ENCODE measurements at regions not wholly inside any gene's neighbourhood (a gene's known extent, or its start where the extent isn't known, plus 50 kb on each side); places are given as distances from the start of the nearest gene placed in this dataset.

DNA sequence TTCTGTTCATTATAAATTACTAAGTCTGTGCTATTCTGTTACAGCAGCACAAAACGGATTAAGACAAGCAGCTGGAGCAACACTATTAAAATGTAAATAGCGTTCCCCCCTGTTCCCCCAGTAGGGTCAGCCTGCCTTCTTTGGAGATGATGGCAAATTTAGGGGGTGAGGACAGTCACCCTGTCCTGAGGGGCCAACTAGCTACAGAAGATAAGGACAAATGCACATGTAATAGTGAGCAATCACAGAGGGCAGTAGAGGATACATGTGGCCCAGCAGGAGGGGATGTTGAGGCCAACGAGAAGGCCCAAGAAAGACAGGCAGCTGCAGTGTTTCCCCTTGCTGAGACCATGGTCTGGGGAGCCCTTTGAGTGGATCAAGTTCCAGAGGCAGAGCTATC, 266.7 kb upstream of the CDYL start:
- TF ChIP-seq, protein P1, sequence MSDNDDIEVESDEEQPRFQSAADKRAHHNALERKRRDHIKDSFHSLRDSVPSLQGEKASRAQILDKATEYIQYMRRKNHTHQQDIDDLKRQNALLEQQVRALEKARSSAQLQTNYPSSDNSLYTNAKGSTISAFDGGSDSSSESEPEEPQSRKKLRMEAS (IDR thresholded peaks at IDR 0.05) = no peak
- TF ChIP-seq NFIC (IDR thresholded peaks at IDR 0.05) = no peak
- TF ChIP-seq YY1 (IDR thresholded peaks at IDR 0.05; ENCODE audit: low read depth) = no peak
- TF ChIP-seq ZBTB7A (IDR thresholded peaks at IDR 0.05; ENCODE audit: low read depth) = no peak
- TF ChIP-seq TEAD4 (IDR thresholded peaks at IDR 0.05) = no peak
- TF ChIP-seq TAF1 (IDR thresholded peaks at IDR 0.05; ENCODE audit: low read depth) = no peak
- no peak for TF ChIP-seq RAD21 (IDR thresholded peaks at IDR 0.05; ENCODE audit: low read depth)
- no peak for TF ChIP-seq CREB1 (IDR thresholded peaks at IDR 0.05; ENCODE audit: low read depth)
- no peak for TF ChIP-seq EP300 (IDR thresholded peaks at IDR 0.05; ENCODE audit: borderline replicate concordance)

DNA sequence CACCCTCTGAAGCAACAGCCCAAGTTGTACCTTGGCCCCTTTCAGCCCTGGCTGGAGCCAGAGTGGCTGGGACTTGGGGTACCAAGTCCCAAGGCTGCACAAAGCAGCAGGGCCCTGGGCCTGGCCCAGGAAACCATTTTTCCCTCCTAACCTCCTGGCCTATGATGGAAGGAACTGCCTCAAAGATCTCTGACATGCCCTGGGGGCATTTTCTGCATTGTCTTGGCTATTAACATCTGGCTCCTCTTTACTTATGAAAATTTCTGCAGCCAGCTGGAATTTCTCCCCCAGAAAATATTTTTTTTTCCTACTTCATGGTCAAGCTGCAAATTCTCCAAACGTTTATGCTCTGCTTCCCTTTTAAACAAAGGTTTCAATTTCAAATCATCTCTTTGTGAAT, 269.4 kb upstream of the CDYL start:
- TF ChIP-seq RAD21 (IDR thresholded peaks at IDR 0.05; ENCODE audit: low read depth) = no peak
- TF ChIP-seq, protein P1 (IDR thresholded peaks at IDR 0.05) = no peak
- TF ChIP-seq ZBTB7A (IDR thresholded peaks at IDR 0.05; ENCODE audit: low read depth) = no peak
- no peak for TF ChIP-seq CEBPB (IDR thresholded peaks at IDR 0.05)
- no peak for TF ChIP-seq TEAD4 (IDR thresholded peaks at IDR 0.05)
- TF ChIP-seq, protein P2, sequence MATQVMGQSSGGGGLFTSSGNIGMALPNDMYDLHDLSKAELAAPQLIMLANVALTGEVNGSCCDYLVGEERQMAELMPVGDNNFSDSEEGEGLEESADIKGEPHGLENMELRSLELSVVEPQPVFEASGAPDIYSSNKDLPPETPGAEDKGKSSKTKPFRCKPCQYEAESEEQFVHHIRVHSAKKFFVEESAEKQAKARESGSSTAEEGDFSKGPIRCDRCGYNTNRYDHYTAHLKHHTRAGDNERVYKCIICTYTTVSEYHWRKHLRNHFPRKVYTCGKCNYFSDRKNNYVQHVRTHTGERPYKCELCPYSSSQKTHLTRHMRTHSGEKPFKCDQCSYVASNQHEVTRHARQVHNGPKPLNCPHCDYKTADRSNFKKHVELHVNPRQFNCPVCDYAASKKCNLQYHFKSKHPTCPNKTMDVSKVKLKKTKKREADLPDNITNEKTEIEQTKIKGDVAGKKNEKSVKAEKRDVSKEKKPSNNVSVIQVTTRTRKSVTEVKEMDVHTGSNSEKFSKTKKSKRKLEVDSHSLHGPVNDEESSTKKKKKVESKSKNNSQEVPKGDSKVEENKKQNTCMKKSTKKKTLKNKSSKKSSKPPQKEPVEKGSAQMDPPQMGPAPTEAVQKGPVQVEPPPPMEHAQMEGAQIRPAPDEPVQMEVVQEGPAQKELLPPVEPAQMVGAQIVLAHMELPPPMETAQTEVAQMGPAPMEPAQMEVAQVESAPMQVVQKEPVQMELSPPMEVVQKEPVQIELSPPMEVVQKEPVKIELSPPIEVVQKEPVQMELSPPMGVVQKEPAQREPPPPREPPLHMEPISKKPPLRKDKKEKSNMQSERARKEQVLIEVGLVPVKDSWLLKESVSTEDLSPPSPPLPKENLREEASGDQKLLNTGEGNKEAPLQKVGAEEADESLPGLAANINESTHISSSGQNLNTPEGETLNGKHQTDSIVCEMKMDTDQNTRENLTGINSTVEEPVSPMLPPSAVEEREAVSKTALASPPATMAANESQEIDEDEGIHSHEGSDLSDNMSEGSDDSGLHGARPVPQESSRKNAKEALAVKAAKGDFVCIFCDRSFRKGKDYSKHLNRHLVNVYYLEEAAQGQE (IDR thresholded peaks at IDR 0.05; ENCODE audit: low read depth) = no peak
- no peak for TF ChIP-seq YY1 (IDR thresholded peaks at IDR 0.05; ENCODE audit: low read depth)
- no peak for TF ChIP-seq CREB1 (IDR thresholded peaks at IDR 0.05; ENCODE audit: low read depth)
- no peak for TF ChIP-seq TCF12 (IDR thresholded peaks at IDR 0.05; ENCODE audit: low read depth)
- TF ChIP-seq EGR1 (IDR thresholded peaks at IDR 0.05) = no peak
- TF ChIP-seq, protein P3, sequence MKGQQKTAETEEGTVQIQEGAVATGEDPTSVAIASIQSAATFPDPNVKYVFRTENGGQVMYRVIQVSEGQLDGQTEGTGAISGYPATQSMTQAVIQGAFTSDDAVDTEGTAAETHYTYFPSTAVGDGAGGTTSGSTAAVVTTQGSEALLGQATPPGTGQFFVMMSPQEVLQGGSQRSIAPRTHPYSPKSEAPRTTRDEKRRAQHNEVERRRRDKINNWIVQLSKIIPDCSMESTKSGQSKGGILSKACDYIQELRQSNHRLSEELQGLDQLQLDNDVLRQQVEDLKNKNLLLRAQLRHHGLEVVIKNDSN (IDR thresholded peaks at IDR 0.05) = no peak
- TF ChIP-seq FOXM1 (IDR thresholded peaks at IDR 0.05; ENCODE audit: borderline replicate concordance, low read depth) = no peak

DNA sequence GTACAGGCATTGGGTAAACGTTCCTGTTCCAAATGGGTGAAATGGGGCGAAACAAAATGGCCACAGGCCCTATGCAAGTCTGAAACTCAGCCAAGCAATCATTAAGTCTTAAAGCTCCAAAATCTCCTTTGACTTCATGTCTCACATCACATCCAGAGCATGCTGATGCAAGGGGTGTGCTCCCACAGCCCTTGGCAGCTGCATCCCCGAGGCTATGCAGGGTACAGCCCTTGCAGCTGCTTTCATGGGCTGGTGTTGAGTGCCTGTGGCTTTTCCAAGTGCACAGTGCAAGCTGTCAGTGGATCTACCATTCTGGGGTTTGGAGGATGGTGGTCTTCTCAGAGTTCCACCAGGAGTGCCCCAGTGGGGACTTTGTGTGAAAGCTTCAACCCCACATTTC, 270.0 kb upstream of the CDYL start:
- TF ChIP-seq TCF12 (IDR thresholded peaks at IDR 0.05; ENCODE audit: low read depth) (no peak), NFIC (IDR thresholded peaks at IDR 0.05) (no peak), TEAD4 (IDR thresholded peaks at IDR 0.05) (no peak), CREB1 (IDR thresholded peaks at IDR 0.05; ENCODE audit: low read depth) (no peak), TAF1 (IDR thresholded peaks at IDR 0.05; ENCODE audit: low read depth) (no peak), EP300 (IDR thresholded peaks at IDR 0.05; ENCODE audit: borderline replicate concordance) (no peak), FOXM1 (IDR thresholded peaks at IDR 0.05; ENCODE audit: borderline replicate concordance, low read depth) (no peak), ZBTB7A (IDR thresholded peaks at IDR 0.05; ENCODE audit: low read depth) (no peak), EGR1 (IDR thresholded peaks at IDR 0.05) (no peak), RAD21 (IDR thresholded peaks at IDR 0.05; ENCODE audit: low read depth) (no peak), CEBPB (IDR thresholded peaks at IDR 0.05) (no peak), YY1 (IDR thresholded peaks at IDR 0.05; ENCODE audit: low read depth) (no peak)
- TF ChIP-seq, protein P1 (IDR thresholded peaks at IDR 0.05) = no peak
- TF ChIP-seq, protein P2 (IDR thresholded peaks at IDR 0.05; ENCODE audit: low read depth) = no peak
- TF ChIP-seq, protein P3 (IDR thresholded peaks at IDR 0.05) = no peak

DNA sequence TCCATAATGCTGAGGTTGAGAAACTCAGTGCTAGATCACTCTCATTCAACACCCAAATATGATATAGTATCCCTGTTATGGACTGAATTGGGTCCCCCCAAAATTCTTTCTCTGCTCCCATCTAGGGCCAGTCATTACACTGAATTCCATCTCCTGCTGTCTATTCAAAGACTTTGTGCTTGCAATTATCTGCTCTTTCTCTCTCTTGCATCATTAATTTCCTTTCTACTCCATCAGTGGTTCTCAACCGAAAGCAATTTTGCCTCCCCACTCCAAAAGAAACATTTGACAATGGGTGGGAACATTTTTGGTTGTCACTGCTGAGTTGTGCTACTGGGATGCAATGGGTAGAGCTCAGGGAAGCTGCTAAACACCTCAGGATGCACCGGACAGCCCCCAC, 271.5 kb upstream of the CDYL start:
- TF ChIP-seq EGR1 (IDR thresholded peaks at IDR 0.05) (no peak), YY1 (IDR thresholded peaks at IDR 0.05; ENCODE audit: low read depth) (no peak), NFIC (IDR thresholded peaks at IDR 0.05) (no peak), FOXM1 (IDR thresholded peaks at IDR 0.05; ENCODE audit: borderline replicate concordance, low read depth) (no peak), RAD21 (IDR thresholded peaks at IDR 0.05; ENCODE audit: low read depth) (no peak), CREB1 (IDR thresholded peaks at IDR 0.05; ENCODE audit: low read depth) (no peak), TCF12 (IDR thresholded peaks at IDR 0.05; ENCODE audit: low read depth) (no peak), TAF1 (IDR thresholded peaks at IDR 0.05; ENCODE audit: low read depth) (no peak), ZBTB7A (IDR thresholded peaks at IDR 0.05; ENCODE audit: low read depth) (no peak), EP300 (IDR thresholded peaks at IDR 0.05; ENCODE audit: borderline replicate concordance) (no peak), TEAD4 (IDR thresholded peaks at IDR 0.05) (no peak)
- TF ChIP-seq, protein P3 (IDR thresholded peaks at IDR 0.05) = no peak
- TF ChIP-seq, protein P2 (IDR thresholded peaks at IDR 0.05; ENCODE audit: low read depth) = no peak
- TF ChIP-seq, protein P1 (IDR thresholded peaks at IDR 0.05) = no peak
